NCI-H1694 (cell line): ENCODE measurements at regions not wholly inside any gene's neighbourhood (a gene's known extent, or its start where the extent isn't known, plus 50 kb on each side); places are given as distances from the start of the nearest gene placed in this dataset.
"Not testable (repeated sequence)": the region's sequence is repeated elsewhere in the genome, so short reads cannot be mapped to it uniquely, and the experiment has no call there.

Experiments used
- DNase-seq: peaks from one replicate; lab custom pipeline; 2025; lab: John Stamatoyannopoulos, UW

GRCh38 chr5:116951219-116951618 lies 376.6 kb upstream of the SEMA6A start:
- no peak for DNase-seq

GRCh38 chr5:116947691-116948528 lies 373.3 kb upstream of the SEMA6A start:
- peak; percentile 7 for DNase-seq

DNA sequence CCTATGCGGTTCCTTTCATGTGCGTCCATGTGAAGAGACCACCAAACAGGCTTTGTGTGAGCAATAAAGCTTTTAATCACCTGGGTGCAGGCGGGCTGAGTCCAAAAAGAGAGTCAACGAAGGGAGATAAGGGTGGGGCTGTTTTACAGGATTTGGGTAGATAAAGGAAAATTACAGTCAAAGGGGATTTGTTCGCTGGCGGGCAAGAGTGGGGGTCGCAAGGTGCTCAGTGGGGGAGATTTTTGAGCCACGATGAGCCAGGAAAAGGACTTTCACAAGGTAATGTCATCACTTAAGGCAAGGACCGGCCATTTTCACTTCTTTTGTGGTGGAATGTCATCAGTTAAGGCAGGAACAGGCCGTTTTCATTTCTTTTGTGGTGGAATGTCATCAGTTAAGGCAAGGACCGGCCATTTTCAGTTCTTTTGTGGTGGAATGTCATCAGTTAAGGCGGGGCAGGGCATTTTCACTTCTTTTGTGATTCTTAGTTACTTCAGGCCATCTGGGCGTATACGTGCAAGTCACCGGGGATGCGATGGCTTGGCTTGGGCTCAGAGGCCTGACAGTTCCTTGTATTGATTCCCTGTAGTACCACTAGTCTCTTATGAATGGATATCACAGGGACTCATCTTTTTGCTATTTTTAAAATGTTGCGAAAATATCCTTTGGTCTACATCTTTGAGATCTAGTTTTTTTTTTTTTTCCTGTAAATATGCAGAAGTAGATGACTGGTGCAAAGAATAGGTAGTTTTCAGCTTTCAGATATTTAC lies 371.2 kb upstream of the SEMA6A start:
- not testable (repeated sequence) for DNase-seq

GRCh38 chr5:116944183-116944582 lies 369.6 kb upstream of the SEMA6A start:
- no peak for DNase-seq

DNA sequence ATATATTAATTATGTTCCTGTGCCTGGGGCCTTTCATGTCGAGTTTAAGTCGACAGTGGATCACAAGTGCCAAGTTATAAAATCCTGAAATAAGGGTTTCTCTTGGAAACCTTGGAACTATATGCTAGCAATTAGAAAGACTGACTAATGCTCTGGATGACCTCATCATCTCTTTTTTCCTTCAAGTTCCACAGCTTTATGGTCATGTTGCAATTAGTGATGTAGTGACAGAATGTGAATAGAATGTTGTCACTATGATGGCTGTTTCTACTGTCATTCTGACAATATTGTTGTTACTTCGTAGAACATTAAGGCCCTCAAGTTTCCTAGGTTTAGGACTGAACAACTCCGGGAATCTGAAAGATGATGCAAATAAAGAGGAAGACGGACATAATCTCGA lies 368.0 kb upstream of the SEMA6A start:
- no peak for DNase-seq

DNA sequence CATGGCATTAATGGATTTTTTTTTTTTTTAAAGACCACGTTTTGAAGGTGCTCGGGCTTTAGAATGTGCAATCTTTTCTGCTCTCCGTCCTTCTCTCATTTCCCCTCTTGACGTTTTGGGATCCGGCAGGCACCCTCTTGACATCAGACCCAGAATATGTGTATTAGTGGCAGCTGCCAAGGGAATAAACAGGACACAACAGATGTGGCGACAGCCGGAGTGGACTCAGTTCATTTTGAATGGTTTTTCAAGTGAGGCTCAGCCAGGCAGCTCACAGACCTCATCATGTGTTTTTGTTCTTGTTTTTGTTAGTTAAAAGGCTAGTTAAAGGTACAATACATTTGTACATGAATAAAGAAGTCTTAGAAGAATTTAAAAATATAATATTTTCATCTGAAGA lies 365.0 kb upstream of the SEMA6A start:
- DNase-seq: peak; percentile 82

DNA sequence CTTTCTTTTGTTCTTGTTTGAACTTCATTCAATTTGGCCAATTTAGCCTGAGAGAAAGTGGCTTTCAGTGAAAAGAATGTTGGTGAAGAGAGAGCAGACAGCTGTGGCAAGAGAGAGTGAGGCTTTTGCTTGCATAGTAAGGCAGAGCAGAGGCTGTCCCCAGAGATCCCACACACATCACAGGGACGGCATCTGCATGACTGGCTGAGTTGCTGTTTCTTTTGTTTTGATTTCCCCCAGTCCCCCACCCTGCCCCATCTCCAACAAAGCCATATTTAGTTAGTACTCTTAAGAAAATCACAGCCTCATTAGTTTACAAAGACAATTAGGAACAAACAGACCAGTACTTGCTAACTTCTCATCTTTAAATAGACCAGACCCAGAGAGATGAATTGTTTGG lies 363.9 kb upstream of the SEMA6A start:
- DNase-seq: peak; percentile 30

- DNase-seq: peak; percentile 31
Measured at GRCh38 chr5:116935561-116936162, 361.0 kb upstream of the SEMA6A start.

DNA sequence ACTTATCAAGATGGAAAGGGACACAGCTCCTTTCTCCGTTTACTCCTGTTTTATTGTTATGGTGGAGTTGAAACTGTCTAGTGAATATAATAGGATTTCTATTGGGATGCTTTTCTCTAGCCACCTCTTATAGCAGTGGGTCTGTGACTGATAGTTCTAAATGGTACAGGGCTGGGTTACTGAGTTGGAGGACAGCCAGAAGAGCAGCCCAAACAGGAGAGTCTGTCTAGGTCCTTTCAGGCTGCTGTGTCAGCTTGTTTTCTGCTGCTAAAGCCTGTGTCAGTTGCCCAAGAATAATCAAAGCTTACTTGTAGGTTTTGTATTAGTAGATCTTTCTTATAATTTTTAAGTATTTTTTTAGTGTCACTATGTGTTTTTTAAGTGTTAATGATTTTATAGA lies 356.0 kb upstream of the SEMA6A start:
- peak; percentile 16 for DNase-seq

GRCh38 chr5:116923344-116923743 lies 348.7 kb upstream of the SEMA6A start:
- no peak for DNase-seq

DNA sequence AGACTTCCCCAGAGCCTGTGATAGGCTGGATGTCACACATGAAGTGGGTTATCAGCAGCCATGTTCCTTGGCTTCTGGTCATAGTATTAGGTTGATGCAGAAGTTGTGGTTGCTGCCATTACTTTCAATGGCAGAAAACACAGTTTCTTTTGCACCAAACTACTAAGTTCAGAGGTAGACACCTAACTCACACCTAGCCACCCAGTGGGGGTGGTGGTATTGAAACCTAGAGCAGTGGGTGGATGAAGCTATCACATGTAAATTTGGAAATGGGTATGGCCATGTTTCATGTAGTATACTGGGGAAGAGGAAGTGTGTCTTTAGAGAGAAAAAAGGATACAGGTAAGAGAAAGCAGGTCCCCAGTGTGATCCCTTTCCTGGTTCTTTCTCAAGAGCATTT lies 347.9 kb upstream of the SEMA6A start:
- no peak for DNase-seq

- no peak for DNase-seq
Measured at GRCh38 chr5:116914869-116915504, 340.4 kb upstream of the SEMA6A start.

GRCh38 chr5:116912221-116912620 lies 337.6 kb upstream of the SEMA6A start:
- DNase-seq: no peak

DNA sequence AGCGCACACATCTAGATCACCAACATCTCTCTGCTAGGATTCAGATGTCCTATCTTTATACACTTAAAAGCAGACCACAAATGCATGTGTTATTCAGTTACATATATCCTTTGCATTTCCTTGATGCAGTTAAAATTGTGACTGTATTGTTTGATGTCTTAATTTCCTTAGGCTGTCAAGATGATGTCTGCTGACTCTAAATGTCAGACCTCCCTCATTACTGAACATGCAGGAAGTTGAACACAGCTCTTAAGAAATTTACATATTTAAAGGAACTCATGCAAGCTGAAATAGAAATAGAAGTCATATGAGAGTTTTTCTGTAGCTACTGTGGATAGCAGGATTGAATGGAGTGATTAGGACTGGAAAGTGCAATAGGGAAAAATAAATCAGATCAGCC lies 336.5 kb upstream of the SEMA6A start:
- DNase-seq: no peak

GRCh38 chr5:116908537-116908936 lies 333.9 kb upstream of the SEMA6A start:
- DNase-seq: no peak

DNA sequence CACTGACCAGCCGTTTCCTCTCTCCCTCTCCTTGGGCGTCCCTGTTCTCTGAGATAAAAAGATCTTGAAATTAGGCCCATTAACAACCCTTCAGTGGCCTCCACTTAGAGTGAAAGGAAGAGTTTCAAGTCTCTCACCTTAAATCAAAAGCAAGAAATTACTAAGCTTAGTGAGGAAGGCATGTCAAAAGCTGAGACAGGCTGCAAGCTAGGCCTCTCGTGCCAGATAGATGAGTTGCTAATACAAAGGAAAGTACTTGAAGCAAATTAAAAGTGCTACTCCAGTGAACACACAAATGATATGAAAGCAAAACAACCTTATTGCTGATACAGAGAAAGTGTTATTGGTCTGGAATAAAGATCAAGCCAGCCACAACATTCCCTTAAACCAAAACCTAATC lies 331.3 kb upstream of the SEMA6A start:
- no peak for DNase-seq

- DNase-seq: no peak
Measured at GRCh38 chr5:116900793-116901192, 326.2 kb upstream of the SEMA6A start.

GRCh38 chr5:116898917-116899316 lies 324.3 kb upstream of the SEMA6A start:
- DNase-seq: no peak

DNA sequence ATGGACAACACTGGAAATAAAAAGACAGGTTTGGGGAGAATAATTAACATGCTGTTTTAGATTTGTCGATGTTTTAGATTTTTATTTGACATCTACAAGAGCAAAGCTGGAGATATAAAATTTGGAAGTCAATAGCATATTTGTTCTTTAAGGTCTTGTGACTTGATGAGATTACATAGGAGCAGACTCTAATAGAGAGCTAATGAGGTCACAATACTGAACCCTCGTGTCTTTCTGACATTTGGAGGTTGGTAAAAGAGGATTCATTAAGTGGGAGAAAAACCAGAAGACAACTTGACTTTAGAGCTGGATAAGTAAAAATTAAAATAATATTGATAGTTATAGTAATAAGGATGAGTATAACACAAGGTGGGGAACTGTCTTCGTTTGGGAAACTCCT lies 322.7 kb upstream of the SEMA6A start:
- no peak for DNase-seq

GRCh38 chr5:116896001-116896400 lies 321.4 kb upstream of the SEMA6A start:
- no peak for DNase-seq

GRCh38 chr5:116892993-116893392 lies 318.4 kb upstream of the SEMA6A start:
- no peak for DNase-seq

DNA sequence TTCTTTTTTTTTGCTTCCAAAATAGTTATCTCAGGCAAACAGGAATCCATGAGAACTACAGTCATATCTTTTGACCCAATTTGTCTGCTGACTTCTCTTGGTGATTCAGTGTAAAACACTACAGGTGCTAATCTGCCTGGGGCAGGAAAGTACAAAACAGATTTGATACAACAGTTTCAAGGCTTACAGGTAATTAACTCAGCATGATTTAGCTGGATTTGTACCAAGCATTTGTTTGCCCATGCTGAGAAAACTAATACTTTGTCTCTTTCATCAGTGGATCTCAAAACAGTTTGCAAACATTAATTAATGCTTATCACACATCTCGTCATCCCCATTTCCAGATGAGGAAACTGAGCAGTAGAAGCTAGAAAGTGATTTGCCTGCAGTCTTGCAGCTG lies 312.5 kb upstream of the SEMA6A start:
- no peak for DNase-seq

DNA sequence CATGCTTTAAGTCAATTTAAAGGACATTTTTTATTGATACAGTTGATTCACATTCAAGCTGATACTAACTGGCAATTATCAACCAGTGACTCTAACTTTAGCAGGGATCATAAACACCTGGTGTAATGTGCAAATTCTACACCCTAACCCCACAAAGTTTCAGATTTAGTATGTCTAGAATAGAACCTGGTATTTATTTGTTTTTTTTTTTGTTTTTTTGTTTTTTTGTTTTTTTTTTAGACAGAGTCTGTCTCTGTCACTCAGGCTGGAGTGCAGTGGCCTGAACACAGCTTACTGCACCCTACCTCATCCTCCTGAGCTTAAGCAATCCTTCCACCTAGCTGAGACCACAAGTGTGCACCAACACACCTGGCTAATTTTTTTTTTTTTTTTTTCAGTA lies 311.2 kb upstream of the SEMA6A start:
- DNase-seq: no peak
